SK-N-SH (cell line): ENCODE measurements at regions not wholly inside any gene's neighbourhood (a gene's known extent, or its start where the extent isn't known, plus 50 kb on each side); places are given as distances from the start of the nearest gene placed in this dataset.

ENCODE experiments used
- CTCF ChIA-PET: fragments of 300-600, 350-600 bp; formaldehyde crosslinking; extraction: SDS; loops from one replicate; lab custom pipeline; 2021; lab: Yijun Ruan, JAX
- POLR2A ChIA-PET: fragments of 350-600 bp; sonication (Branson Sonifier 250); formaldehyde crosslinking; extraction: SDS; loops from one replicate; lab custom pipeline; 2020; ENCODE audit warnings: antibody characterized with exemption, inconsistent platforms; lab: Yijun Ruan, JAX
- DNase-seq: peaks from one replicate; pipeline ENCODE4 v3.0.0; 2012
- H2AFZ ChIP-seq: fragments of 200-600 bp; sonication (generic); 2 replicates; pipeline ENCODE4 v1.8.1; 2016; ENCODE audit warnings: antibody characterized with exemption, mild to moderate bottlenecking, low read depth
- H3F3A ChIP-seq: fragments of 200-600 bp; sonication (generic); replicated peaks from 2 replicates; pipeline ENCODE3; 2016; ENCODE audit warnings: antibody characterized with exemption, mild to moderate bottlenecking; ENCODE audit not compliant: insufficient read depth
- H3K27ac ChIP-seq, 2 experiments: fragments of 200-500 bp in 1 of 2; fragments of 200-600 bp in 1 of 2; sonication (Bioruptor generic) in 1 of 2; sonication (generic), shearing (Covaris generic) in 1 of 2; 2 replicates each; pipeline versions ENCODE4 v1.5.1 to v1.6.1; 2014 to 2016; ENCODE audit warnings: low read depth in 2 of 2, inconsistent platforms in 1 of 2, low read length in 1 of 2, mild to moderate bottlenecking in 1 of 2, mixed read lengths in 1 of 2
- H3K27me3 ChIP-seq: fragments of 200-600 bp; sonication (generic), shearing (Covaris generic); 2 replicates; pipeline ENCODE4 v1.6.1; 2016; ENCODE audit warnings: mixed run types; ENCODE audit not compliant: insufficient read depth
- H3K36me3 ChIP-seq, 2 experiments: fragments of 200-500 bp in 1 of 2; fragments of 200-600 bp in 1 of 2; sonication (Bioruptor generic) in 1 of 2; sonication (generic) in 1 of 2; replicated peaks in 1 of 2; 2 replicates each; pipeline versions ENCODE3 to v1.5.1; 2014 to 2016; ENCODE audit warnings: low read length in 1 of 2, mild to moderate bottlenecking in 1 of 2; ENCODE audit not compliant: insufficient read depth in 2 of 2, control insufficient read depth in 1 of 2
- H3K4me1 ChIP-seq, 2 experiments: fragments of 200-500 bp in 1 of 2; fragments of 200-600 bp in 1 of 2; sonication (Bioruptor generic) in 1 of 2; sonication (generic), shearing (Covaris generic) in 1 of 2; 2 replicates each; pipeline versions ENCODE4 v1.5.1 to v1.6.1; 2014 to 2016; ENCODE audit warnings: low read depth in 1 of 2, low read length in 1 of 2, mixed run types in 1 of 2; ENCODE audit not compliant: insufficient read depth in 2 of 2, control insufficient read depth in 1 of 2
- H3K4me2 ChIP-seq: fragments of 200-600 bp; sonication (generic), shearing (Covaris generic); 2 replicates; pipeline ENCODE4 v1.6.1; 2017; ENCODE audit warnings: mixed run types
- H3K4me3 ChIP-seq, 2 experiments: fragments of 200-500 bp in 1 of 2; fragments of 200-600 bp in 1 of 2; sonication (Bioruptor generic) in 1 of 2; sonication (generic), shearing (Covaris generic) in 1 of 2; 2 replicates each; pipeline versions ENCODE4 v1.5.1 to v1.8.1; 2014 to 2016; ENCODE audit warnings: low read depth in 2 of 2, inconsistent platforms in 1 of 2, low read length in 1 of 2, mild to moderate bottlenecking in 1 of 2, mixed read lengths in 1 of 2, moderate library complexity in 1 of 2
- H3K79me2 ChIP-seq: fragments of 200-600 bp; sonication (generic); 2 replicates; pipeline ENCODE4 v1.8.1; 2017; ENCODE audit warnings: mild to moderate bottlenecking; ENCODE audit not compliant: insufficient read depth
- H3K9ac ChIP-seq: fragments of 200-600 bp; sonication (generic); 2 replicates; pipeline ENCODE4 v1.6.1; 2017; ENCODE audit warnings: mixed run types
- H3K9me2 ChIP-seq: fragments of 200-600 bp; sonication (generic); 2 replicates; pipeline ENCODE4 v1.6.1; 2017; ENCODE audit warnings: mixed run types
- H3K9me3 ChIP-seq: fragments of 200-600 bp; sonication (generic); 2 replicates; pipeline ENCODE4 v1.6.1; 2017; ENCODE audit warnings: mixed run types, mild to moderate bottlenecking, moderate library complexity
- H4K20me1 ChIP-seq: fragments of 200-600 bp; sonication (generic); 2 replicates; pipeline ENCODE4 v1.6.1; 2017; ENCODE audit warnings: mild to moderate bottlenecking, mixed run types; ENCODE audit not compliant: insufficient read depth
- CHD2 ChIP-seq: fragments of 150-350 bp; IDR thresholded peaks from 2 replicates; pipeline ENCODE4 v1.6.1; 2018; ENCODE audit warnings: low read length; ENCODE audit not compliant: partially characterized antibody
- ELF1 ChIP-seq: IDR thresholded peaks from 2 replicates; pipeline ENCODE4 v1.4.0; 2012
- FOXM1 ChIP-seq: IDR thresholded peaks from 2 replicates; pipeline ENCODE4 v1.4.0; 2012; ENCODE audit warnings: low read depth, mild to moderate bottlenecking
- GATA2 ChIP-seq: sonication (generic); formaldehyde crosslinking; IDR thresholded peaks from 2 replicates; pipeline ENCODE4 v1.5.0; 2020; ENCODE audit warnings: mild to moderate bottlenecking, missing genetic modification reagents
- JUND ChIP-seq: IDR thresholded peaks from 2 replicates; pipeline ENCODE4 v1.4.0; 2012
- MEF2A ChIP-seq: IDR thresholded peaks from 2 replicates; pipeline ENCODE4 v1.4.0; 2012; ENCODE audit warnings: low read depth, borderline replicate concordance
- POLR2AphosphoS5 ChIP-seq: IDR thresholded peaks from 2 replicates; pipeline ENCODE4 v1.6.1; 2012; ENCODE audit warnings: low read depth, low read length
- RAD21 ChIP-seq: IDR thresholded peaks from 2 replicates; pipeline ENCODE4 v1.6.1; 2012; ENCODE audit warnings: mild to moderate bottlenecking, low read length
- RCOR1 ChIP-seq: fragments of 150-350 bp; IDR thresholded peaks from 2 replicates; pipeline ENCODE4 v1.6.1; 2017; ENCODE audit warnings: antibody characterized with exemption, low read length
- RFX5 ChIP-seq: IDR thresholded peaks from 2 replicates; pipeline ENCODE4 v1.6.1; 2012; ENCODE audit warnings: mild to moderate bottlenecking, improper control_type of control experiment, low read length
- RXRA ChIP-seq: IDR thresholded peaks from 2 replicates; pipeline ENCODE4 v1.4.0; 2012; ENCODE audit warnings: low read depth, mild to moderate bottlenecking, borderline replicate concordance
- SIN3A ChIP-seq: IDR thresholded peaks from 2 replicates; pipeline ENCODE4 v1.6.1; 2012; ENCODE audit warnings: low read depth, mild to moderate bottlenecking, low read length, moderate library complexity, borderline replicate concordance
- SMC3 ChIP-seq: IDR thresholded peaks from 2 replicates; pipeline ENCODE4 v1.6.1; 2012; ENCODE audit warnings: low read depth, low read length, improper control_type of control experiment
- TEAD4 ChIP-seq: IDR thresholded peaks from 2 replicates; pipeline ENCODE4 v1.4.0; 2012; ENCODE audit warnings: mild to moderate bottlenecking, borderline replicate concordance; ENCODE audit not compliant: insufficient read depth
- WGBS: methylation state at CpG from one replicate; pipeline ENCODE4 v1.1.6; 2017; ENCODE audit warnings: low lambda C conversion rate; 5-methylcytosine and 5-hydroxymethylcytosine counted together
- TF ChIP-seq, protein P1 (sequence below): fragments of 150-350 bp; IDR thresholded peaks from 2 replicates; pipeline ENCODE4 v1.6.1; 2017; ENCODE audit warnings: antibody characterized with exemption, low read length, low read depth, borderline replicate concordance
- TF ChIP-seq, protein P2 (sequence below): IDR thresholded peaks from 2 replicates; pipeline ENCODE4; 2012
- TF ChIP-seq, protein P3 (sequence below): IDR thresholded peaks from 2 replicates; pipeline ENCODE4 v1.4.0; 2012; ENCODE audit warnings: low read depth

DNA sequence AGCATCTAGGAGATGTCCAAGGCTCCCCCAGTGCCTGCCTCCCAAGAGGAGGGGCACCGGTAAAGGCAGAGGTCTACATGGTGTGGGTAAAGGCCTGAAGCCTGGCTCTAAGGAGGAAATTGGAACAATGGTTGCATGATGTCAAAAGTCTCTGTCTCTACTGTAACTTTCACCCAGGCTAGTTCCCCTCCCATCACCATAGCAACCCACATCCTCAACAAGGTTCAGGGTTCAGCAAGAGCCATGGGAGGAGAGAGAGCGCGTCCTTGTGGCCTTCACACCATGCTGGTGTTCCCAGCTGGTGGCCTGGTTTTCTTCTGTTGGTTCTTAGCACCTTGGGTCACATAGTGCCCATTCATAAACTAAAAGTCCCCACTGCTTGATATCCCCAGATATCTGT is 196.7 kb upstream of the CDH5 start:
- POLR2A ChIA-PET = no interaction called here
- H3K4me2 ChIP-seq = no peak overlapping the region
- H3K27me3 ChIP-seq = no peaks in the 10 kb centered on the region
- CTCF ChIA-PET = no interaction called here
- no peaks in the 10 kb centered on the region for H3K79me2 ChIP-seq
- H3K27ac ChIP-seq = no peak overlapping the region
- H3K9me2 ChIP-seq = no peaks in the 10 kb centered on the region
- 100% methylated on average over 2 of the region's 3 CpGs for WGBS
- H3K9me3 ChIP-seq = no peaks in the 10 kb centered on the region
- no peaks in the 10 kb centered on the region; a peak in 1 of 4 replicates for H3K4me1 ChIP-seq
- no peak overlapping the region for H2AFZ ChIP-seq
- no peak for DNase-seq
- TF ChIP-seq, protein P1, sequence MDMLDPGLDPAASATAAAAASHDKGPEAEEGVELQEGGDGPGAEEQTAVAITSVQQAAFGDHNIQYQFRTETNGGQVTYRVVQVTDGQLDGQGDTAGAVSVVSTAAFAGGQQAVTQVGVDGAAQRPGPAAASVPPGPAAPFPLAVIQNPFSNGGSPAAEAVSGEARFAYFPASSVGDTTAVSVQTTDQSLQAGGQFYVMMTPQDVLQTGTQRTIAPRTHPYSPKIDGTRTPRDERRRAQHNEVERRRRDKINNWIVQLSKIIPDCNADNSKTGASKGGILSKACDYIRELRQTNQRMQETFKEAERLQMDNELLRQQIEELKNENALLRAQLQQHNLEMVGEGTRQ = no peak
- TF ChIP-seq SMC3 = no peak
- no peak for TF ChIP-seq RXRA
- TF ChIP-seq ELF1 = no peak
- TF ChIP-seq, protein P2, sequence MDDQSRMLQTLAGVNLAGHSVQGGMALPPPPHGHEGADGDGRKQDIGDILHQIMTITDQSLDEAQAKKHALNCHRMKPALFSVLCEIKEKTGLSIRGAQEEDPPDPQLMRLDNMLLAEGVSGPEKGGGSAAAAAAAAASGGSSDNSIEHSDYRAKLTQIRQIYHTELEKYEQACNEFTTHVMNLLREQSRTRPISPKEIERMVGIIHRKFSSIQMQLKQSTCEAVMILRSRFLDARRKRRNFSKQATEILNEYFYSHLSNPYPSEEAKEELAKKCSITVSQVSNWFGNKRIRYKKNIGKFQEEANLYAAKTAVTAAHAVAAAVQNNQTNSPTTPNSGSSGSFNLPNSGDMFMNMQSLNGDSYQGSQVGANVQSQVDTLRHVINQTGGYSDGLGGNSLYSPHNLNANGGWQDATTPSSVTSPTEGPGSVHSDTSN = no peak
- TF ChIP-seq SIN3A = no peak
- no peak for TF ChIP-seq GATA2 (CRISPR knock-in tag)
- no peak for TF ChIP-seq CHD2
- TF ChIP-seq RFX5 = no peak
- TF ChIP-seq MEF2A = no peak
- TF ChIP-seq, protein P3, sequence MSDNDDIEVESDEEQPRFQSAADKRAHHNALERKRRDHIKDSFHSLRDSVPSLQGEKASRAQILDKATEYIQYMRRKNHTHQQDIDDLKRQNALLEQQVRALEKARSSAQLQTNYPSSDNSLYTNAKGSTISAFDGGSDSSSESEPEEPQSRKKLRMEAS = no peak
- TF ChIP-seq RAD21 = no peak
- H3K4me3 ChIP-seq = no peak overlapping the region
- H3F3A ChIP-seq = no peaks in the 10 kb centered on the region
- no peak overlapping the region for H3K9ac ChIP-seq
- no peaks in the 10 kb centered on the region for H4K20me1 ChIP-seq
- no peaks in the 10 kb centered on the region for H3K36me3 ChIP-seq

DNA sequence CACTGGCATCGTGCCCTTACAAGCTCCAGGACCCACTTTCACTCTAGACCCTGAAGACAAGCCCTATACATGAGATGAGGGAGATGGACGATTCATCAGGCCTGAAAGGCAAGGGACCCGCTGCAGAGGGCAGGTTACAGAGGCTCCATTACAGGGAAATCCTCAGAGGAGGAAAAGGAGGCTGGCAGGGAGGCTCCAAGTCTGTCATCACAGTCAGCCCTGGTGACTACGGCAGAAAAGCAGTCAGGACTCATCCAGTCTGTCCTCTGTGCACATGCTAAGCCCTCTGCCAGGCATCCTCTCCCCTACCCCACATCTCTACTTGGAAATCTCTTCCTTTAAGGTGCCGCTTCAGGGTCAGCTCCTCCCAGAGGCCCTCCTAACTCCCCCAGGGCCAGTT is 197.7 kb upstream of the CDH5 start:
- Histone ChIP-seq H3K27me3 (no peaks in the 10 kb centered on the region), H3K79me2 (no peaks in the 10 kb centered on the region), H3K4me3 (no peak overlapping the region), H3K9me3 (no peaks in the 10 kb centered on the region), H2AFZ (no peak overlapping the region), H3F3A (no peaks in the 10 kb centered on the region), H3K27ac (no peak overlapping the region), H3K36me3 (no peaks in the 10 kb centered on the region), H3K9me2 (no peaks in the 10 kb centered on the region), H3K4me1 (no peaks in the 10 kb centered on the region; a peak in 1 of 4 replicates), H3K4me2 (no peak overlapping the region), H4K20me1 (no peaks in the 10 kb centered on the region), H3K9ac (no peak overlapping the region)
- CTCF ChIA-PET = no interaction called here
- POLR2A ChIA-PET = no interaction called here
- no peak for DNase-seq
- WGBS = 15% methylated on average over 5 of the region's 5 CpGs
- no peak for TF ChIP-seq FOXM1
- no peak for TF ChIP-seq POLR2AphosphoS5
- TF ChIP-seq, protein P1 = no peak
- no peak for TF ChIP-seq RAD21
- TF ChIP-seq, protein P3 = no peak
- TF ChIP-seq JUND = no peak
- TF ChIP-seq TEAD4 = no peak
- TF ChIP-seq GATA2 (CRISPR knock-in tag) = no peak
- no peak for TF ChIP-seq RCOR1
- TF ChIP-seq, protein P2 = no peak
